Peyer's patch (tissue), 4 donors: ENCODE measurements at regions not wholly inside any gene's neighbourhood (a gene's known extent, or its start where the extent isn't known, plus 50 kb on each side); places are given as distances from the start of the nearest gene placed in this dataset.

ENCODE experiments used
- POLR2A ChIP-seq, 2 donors: fragments of 450-650 bp; IDR thresholded peaks; one replicate each; pipeline ENCODE4 v1.5.1; 2017; ENCODE audit warnings: antibody characterized with exemption in 2 of 2, mild to moderate bottlenecking in 2 of 2, moderate library complexity in 2 of 2
- TF ChIP-seq, protein P1 (sequence below), 6 experiments: fragments of 450-650 bp in 4 of 6; fragments of 200-600 bp in 2 of 6; sonication (generic) in 1 of 6; IDR thresholded peaks; one replicate each; pipeline ENCODE4 v1.5.1; 2017 to 2019; ENCODE audit warnings: antibody characterized with exemption in 6 of 6, mild to moderate bottlenecking in 3 of 6, moderate library complexity in 1 of 6

DNA sequence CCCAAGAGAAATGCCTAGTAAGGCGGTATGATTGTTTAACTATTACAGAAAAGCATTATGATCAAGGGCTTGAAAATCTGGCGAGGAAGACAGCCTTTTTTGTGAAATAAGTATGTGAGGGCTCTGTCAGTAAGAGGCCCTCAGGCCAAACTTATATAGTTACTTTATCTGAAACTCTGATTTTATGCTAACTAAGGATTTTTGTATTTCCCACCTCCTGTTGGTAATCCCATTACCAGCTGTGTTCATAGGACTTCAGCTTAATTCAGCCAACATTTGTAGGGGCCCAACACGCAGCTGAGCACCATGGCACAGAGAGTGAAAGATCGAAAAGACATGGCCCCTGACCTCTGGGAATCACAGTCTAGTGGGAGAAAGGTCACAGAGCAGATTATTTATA is 318.3 kb upstream of the WWC1 start:
- TF ChIP-seq, protein P1, sequence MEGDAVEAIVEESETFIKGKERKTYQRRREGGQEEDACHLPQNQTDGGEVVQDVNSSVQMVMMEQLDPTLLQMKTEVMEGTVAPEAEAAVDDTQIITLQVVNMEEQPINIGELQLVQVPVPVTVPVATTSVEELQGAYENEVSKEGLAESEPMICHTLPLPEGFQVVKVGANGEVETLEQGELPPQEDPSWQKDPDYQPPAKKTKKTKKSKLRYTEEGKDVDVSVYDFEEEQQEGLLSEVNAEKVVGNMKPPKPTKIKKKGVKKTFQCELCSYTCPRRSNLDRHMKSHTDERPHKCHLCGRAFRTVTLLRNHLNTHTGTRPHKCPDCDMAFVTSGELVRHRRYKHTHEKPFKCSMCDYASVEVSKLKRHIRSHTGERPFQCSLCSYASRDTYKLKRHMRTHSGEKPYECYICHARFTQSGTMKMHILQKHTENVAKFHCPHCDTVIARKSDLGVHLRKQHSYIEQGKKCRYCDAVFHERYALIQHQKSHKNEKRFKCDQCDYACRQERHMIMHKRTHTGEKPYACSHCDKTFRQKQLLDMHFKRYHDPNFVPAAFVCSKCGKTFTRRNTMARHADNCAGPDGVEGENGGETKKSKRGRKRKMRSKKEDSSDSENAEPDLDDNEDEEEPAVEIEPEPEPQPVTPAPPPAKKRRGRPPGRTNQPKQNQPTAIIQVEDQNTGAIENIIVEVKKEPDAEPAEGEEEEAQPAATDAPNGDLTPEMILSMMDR (IDR thresholded peaks at IDR 0.05): no peak
- TF ChIP-seq POLR2A (IDR thresholded peaks at IDR 0.05): no peak
